ENCODE measurements at regions not wholly inside any gene's neighbourhood (a gene's known extent, or its start where the extent isn't known, plus 50 kb on each side); places are given as distances from the start of the nearest gene placed in this dataset.

- TF ChIP-seq CTCF (conservative IDR thresholded peaks at IDR 0.05): no peak
- TF ChIP-seq EZH2 (IDR thresholded peaks at IDR 0.05; ENCODE audit: low read depth): no peak
Measured at GRCh38 chr10:117450940-117451339, 75.7 kb upstream of the PDZD8 start.

Data from PC-9 (cell line).